HL-60 (cell line): ENCODE measurements at regions not wholly inside any gene's neighbourhood (a gene's known extent, or its start where the extent isn't known, plus 50 kb on each side); places are given as distances from the start of the nearest gene placed in this dataset.

Experiments
- DNase-seq, 2 experiments: peaks; one replicate each; pipeline ENCODE4 v3.0.0-alpha.2; 2010 to 2020; ENCODE audit warnings: low read depth in 1 of 2, low spot score in 1 of 2
- H3K27ac ChIP-seq: fragments of 250-450 bp; sonication (Bioruptor Pico); replicated peaks from 2 replicates; pipeline ENCODE4 v1.5.1; 2020; ENCODE audit warnings: mild to moderate bottlenecking, moderate library complexity
- H3K27me3 ChIP-seq: fragments of 250-450 bp; sonication (Bioruptor Pico); 2 replicates; pipeline ENCODE4 v1.5.1; 2021; ENCODE audit warnings: mild to moderate bottlenecking, moderate library complexity; ENCODE audit not compliant: insufficient read depth, poor library complexity, severe bottlenecking
- H3K4me3 ChIP-seq: replicated peaks from 2 replicates; pipeline ENCODE4 v1.5.1; 2011; ENCODE audit warnings: mild to moderate bottlenecking, control low read depth, low read length; ENCODE audit not compliant: insufficient read depth
- GABPA ChIP-seq: IDR thresholded peaks from 2 replicates; pipeline ENCODE4 v1.6.1; 2012; ENCODE audit warnings: low read depth
- POLR2AphosphoS5 ChIP-seq: IDR thresholded peaks from 2 replicates; pipeline ENCODE4 v1.6.1; 2012; ENCODE audit warnings: low read depth
- SPI1 ChIP-seq: IDR thresholded peaks from 2 replicates; pipeline ENCODE4 v1.6.1; 2012; ENCODE audit warnings: low read depth, mild to moderate bottlenecking, borderline replicate concordance
- TF ChIP-seq, protein P1 (sequence below): IDR thresholded peaks from one replicate; pipeline ENCODE4 v1.5.1; 2011; ENCODE audit warnings: low read length, control low read depth, inconsistent platforms; ENCODE audit not compliant: insufficient read depth
- TF ChIP-seq, protein P2 (sequence below): IDR thresholded peaks from 2 replicates; pipeline ENCODE4 v1.6.1; 2012; ENCODE audit warnings: low read depth; ENCODE audit not compliant: insufficient replicate concordance

DNA sequence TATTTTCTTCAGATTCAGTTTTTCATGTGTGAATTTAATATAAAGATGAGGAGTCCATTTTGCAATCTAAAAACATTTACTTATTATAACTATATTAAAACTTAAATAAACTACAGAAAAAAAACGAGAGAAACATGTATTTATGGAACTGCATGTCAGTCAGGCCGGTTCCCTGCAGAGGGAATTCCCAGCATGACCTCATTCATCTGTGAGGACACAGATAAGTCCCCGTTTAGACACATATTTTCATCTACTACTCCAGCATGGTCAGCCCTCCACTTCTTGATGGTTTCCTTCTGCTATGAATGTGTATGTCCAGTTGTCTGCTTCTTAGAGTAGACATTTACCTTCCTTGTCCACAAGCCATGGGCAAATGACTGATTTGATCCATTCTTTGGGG, 339.1 kb downstream of the SEMA3D start:
- H3K27me3 ChIP-seq, result no peaks in the 10 kb centered on the region
- H3K4me3 ChIP-seq, result no peak overlapping the region
- TF ChIP-seq, protein P1, sequence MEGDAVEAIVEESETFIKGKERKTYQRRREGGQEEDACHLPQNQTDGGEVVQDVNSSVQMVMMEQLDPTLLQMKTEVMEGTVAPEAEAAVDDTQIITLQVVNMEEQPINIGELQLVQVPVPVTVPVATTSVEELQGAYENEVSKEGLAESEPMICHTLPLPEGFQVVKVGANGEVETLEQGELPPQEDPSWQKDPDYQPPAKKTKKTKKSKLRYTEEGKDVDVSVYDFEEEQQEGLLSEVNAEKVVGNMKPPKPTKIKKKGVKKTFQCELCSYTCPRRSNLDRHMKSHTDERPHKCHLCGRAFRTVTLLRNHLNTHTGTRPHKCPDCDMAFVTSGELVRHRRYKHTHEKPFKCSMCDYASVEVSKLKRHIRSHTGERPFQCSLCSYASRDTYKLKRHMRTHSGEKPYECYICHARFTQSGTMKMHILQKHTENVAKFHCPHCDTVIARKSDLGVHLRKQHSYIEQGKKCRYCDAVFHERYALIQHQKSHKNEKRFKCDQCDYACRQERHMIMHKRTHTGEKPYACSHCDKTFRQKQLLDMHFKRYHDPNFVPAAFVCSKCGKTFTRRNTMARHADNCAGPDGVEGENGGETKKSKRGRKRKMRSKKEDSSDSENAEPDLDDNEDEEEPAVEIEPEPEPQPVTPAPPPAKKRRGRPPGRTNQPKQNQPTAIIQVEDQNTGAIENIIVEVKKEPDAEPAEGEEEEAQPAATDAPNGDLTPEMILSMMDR, result no peak
- no peak for TF ChIP-seq SPI1
- no peak for TF ChIP-seq GABPA
- TF ChIP-seq POLR2AphosphoS5, result no peak
- TF ChIP-seq, protein P2, sequence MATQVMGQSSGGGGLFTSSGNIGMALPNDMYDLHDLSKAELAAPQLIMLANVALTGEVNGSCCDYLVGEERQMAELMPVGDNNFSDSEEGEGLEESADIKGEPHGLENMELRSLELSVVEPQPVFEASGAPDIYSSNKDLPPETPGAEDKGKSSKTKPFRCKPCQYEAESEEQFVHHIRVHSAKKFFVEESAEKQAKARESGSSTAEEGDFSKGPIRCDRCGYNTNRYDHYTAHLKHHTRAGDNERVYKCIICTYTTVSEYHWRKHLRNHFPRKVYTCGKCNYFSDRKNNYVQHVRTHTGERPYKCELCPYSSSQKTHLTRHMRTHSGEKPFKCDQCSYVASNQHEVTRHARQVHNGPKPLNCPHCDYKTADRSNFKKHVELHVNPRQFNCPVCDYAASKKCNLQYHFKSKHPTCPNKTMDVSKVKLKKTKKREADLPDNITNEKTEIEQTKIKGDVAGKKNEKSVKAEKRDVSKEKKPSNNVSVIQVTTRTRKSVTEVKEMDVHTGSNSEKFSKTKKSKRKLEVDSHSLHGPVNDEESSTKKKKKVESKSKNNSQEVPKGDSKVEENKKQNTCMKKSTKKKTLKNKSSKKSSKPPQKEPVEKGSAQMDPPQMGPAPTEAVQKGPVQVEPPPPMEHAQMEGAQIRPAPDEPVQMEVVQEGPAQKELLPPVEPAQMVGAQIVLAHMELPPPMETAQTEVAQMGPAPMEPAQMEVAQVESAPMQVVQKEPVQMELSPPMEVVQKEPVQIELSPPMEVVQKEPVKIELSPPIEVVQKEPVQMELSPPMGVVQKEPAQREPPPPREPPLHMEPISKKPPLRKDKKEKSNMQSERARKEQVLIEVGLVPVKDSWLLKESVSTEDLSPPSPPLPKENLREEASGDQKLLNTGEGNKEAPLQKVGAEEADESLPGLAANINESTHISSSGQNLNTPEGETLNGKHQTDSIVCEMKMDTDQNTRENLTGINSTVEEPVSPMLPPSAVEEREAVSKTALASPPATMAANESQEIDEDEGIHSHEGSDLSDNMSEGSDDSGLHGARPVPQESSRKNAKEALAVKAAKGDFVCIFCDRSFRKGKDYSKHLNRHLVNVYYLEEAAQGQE, result no peak
- no peak overlapping the region for H3K27ac ChIP-seq
- no peak for DNase-seq

DNA sequence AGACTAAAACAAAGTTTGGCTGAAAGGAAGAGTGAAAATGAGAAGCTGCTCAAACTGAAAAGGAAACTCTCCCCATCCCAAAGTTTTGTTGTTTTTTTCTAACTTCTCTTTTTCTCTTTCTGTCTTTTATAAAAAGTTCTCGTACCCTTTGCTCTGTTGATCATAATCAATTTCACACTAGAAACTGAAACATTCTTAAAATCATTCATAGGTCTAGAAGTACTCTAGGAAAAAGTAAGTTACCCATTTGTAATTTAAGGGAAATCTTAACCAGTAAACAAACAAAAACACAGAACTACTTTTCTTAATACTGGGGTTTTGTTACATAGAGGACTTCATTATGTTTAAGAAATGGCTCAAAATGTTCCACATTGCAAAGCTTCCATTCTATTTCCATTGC, 339.8 kb downstream of the SEMA3D start:
- Histone ChIP-seq H3K27me3 (no peaks in the 10 kb centered on the region), H3K27ac (no peak overlapping the region), H3K4me3 (no peak overlapping the region)
- DNase-seq, result no peak
- no peak for TF ChIP-seq POLR2AphosphoS5
- TF ChIP-seq, protein P2, result no peak
- TF ChIP-seq, protein P1, result no peak
- TF ChIP-seq GABPA, result no peak
- no peak for TF ChIP-seq SPI1

DNA sequence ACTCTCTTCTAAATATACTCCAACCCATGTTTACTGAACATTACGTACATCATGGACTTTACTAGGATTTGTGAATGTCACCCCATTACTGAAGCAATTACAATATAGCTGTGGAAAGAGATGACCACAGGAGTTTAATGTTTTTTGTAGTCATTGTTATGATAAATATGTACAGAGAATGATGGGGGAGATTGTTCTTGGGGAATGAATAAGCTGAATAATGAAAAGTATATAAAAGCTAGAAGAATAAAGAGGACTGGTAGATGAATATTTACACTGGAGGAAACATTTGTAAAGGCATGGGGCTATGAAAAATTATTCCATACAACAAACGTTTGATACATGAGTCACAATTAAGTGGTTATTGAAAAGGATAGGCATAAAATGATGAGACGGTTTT, 340.9 kb downstream of the SEMA3D start:
- DNase-seq, result no peak
- H3K4me3 ChIP-seq, result no peak overlapping the region
- H3K27ac ChIP-seq, result no peak overlapping the region
- H3K27me3 ChIP-seq, result no peaks in the 10 kb centered on the region
- TF ChIP-seq SPI1 (no peak), POLR2AphosphoS5 (no peak), GABPA (no peak)
- TF ChIP-seq, protein P1, result no peak
- TF ChIP-seq, protein P2, result no peak
